ENCODE measurements at regions not wholly inside any gene's neighbourhood (a gene's known extent, or its start where the extent isn't known, plus 50 kb on each side); places are given as distances from the start of the nearest gene placed in this dataset.

DNA sequence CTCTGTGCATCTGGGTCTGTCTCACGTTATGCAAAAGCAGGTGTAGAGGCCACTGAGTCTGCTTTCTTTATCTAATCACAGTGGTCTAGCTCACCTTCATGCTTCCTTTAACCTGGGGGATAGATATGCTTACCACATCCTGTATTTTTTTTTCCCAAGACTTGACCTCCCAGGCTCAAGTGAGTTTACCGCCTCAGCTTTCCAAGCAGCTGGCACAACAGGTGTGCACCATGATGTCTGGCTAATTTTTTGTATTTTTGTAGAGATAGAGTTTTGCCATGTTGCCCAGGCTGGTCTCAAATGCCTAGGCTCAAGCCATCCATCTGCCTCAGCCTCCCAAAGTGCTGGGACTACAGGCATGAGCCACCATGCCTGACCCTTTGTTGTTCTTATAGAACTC lies 236.0 kb downstream of the ATP23 start:
- Histone ChIP-seq H3K27me3 (ENCODE audit: insufficient read depth, low read length) (no peaks in the 10 kb centered on the region), H3K36me3 (ENCODE audit: control insufficient read depth in 1 of 2, insufficient read depth in 2 of 2, low read length in 2 of 2) (no peaks in the 10 kb centered on the region), H3K4me3 (replicated peaks in 1 of 2; ENCODE audit: low read depth in 1 of 2, low read length in 2 of 2) (no peak overlapping the region), H2AFZ (ENCODE audit: low read depth, low read length, poor library complexity, severe bottlenecking) (no peak overlapping the region), H3K79me2 (ENCODE audit: insufficient read depth, low read length) (no peaks in the 10 kb centered on the region), H3K4me1 (ENCODE audit: control insufficient read depth in 1 of 2, insufficient read depth in 2 of 2, low read length in 2 of 2) (no peaks in the 10 kb centered on the region), H3K4me2 (ENCODE audit: low read length) (no peak overlapping the region), H3K9me2 (ENCODE audit: insufficient read depth) (no peaks in the 10 kb centered on the region), H3K27ac (ENCODE audit: low read depth, low read length) (no peak overlapping the region), H3K9me3 (ENCODE audit: control insufficient read depth in 1 of 2, insufficient read depth in 1 of 2, low read depth in 1 of 2, low read length in 2 of 2) (no peaks in the 10 kb centered on the region), H3K9ac (ENCODE audit: low read length) (no peak overlapping the region), H4K20me1 (ENCODE audit: insufficient read depth) (no peaks in the 10 kb centered on the region)
- CTCF ChIA-PET: no interaction called here
- POLR2A ChIA-PET: no interaction called here
- RAD21 ChIA-PET (ENCODE audit: low non-redundant PET in 1 of 2, low total read pairs in 2 of 2, uncharacterized antibody in 2 of 2, unreplicated experiment in 2 of 2): no interaction called here
- no peak for ATAC-seq
- TF ChIP-seq EGR1 (IDR thresholded peaks at IDR 0.05; ENCODE audit: low read depth): no peak
- no peak for TF ChIP-seq FOSL1 (IDR thresholded peaks at IDR 0.05; ENCODE audit: low read depth)
- no peak for TF ChIP-seq REST (IDR thresholded peaks at IDR 0.05; ENCODE audit: low read depth)
- TF ChIP-seq ZBTB33 (IDR thresholded peaks at IDR 0.05; ENCODE audit: extremely low read depth, insufficient replicate concordance, low read length): no peak
- no peak for DNase-seq (ENCODE audit: low read depth, low spot score)
- BruUV-seq (replicated peaks): no TSS peak
- intact Hi-C loops (cut with micrococcal nuclease): no loop called here
